Ovary (tissue), 3 donors: ENCODE measurements at regions not wholly inside any gene's neighbourhood (a gene's known extent, or its start where the extent isn't known, plus 50 kb on each side); places are given as distances from the start of the nearest gene placed in this dataset.

Experiments used
- POLR2A ChIP-seq: fragments of 450-650 bp; IDR thresholded peaks from one replicate; pipeline ENCODE4 v1.6.1; 2017; ENCODE audit warnings: antibody characterized with exemption, mild to moderate bottlenecking, moderate library complexity
- TF ChIP-seq, protein P1 (sequence below), 3 donors: fragments of 450-650 bp in 2 of 3; fragments of 200-600 bp in 1 of 3; IDR thresholded peaks; one replicate each; pipeline versions ENCODE4 v1.5.1 to v1.8.0; 2016 to 2022; ENCODE audit warnings: antibody characterized with exemption in 3 of 3, mild to moderate bottlenecking in 1 of 3
- donor health status: DM: no; HTN: no; CAD: no.

GRCh38 chr11:25702417-25702816, 629.5 kb upstream of the ANO3 start:
- no peak for TF ChIP-seq POLR2A
- TF ChIP-seq, protein P1, sequence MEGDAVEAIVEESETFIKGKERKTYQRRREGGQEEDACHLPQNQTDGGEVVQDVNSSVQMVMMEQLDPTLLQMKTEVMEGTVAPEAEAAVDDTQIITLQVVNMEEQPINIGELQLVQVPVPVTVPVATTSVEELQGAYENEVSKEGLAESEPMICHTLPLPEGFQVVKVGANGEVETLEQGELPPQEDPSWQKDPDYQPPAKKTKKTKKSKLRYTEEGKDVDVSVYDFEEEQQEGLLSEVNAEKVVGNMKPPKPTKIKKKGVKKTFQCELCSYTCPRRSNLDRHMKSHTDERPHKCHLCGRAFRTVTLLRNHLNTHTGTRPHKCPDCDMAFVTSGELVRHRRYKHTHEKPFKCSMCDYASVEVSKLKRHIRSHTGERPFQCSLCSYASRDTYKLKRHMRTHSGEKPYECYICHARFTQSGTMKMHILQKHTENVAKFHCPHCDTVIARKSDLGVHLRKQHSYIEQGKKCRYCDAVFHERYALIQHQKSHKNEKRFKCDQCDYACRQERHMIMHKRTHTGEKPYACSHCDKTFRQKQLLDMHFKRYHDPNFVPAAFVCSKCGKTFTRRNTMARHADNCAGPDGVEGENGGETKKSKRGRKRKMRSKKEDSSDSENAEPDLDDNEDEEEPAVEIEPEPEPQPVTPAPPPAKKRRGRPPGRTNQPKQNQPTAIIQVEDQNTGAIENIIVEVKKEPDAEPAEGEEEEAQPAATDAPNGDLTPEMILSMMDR (IDR thresholded peaks at IDR 0.05): no peak
